Panc1 (cell line): ENCODE measurements at regions not wholly inside any gene's neighbourhood (a gene's known extent, or its start where the extent isn't known, plus 50 kb on each side); places are given as distances from the start of the nearest gene placed in this dataset.

Experiments used
- ATAC-seq: fragments of 200-7000 bp; cut with Tn5 transposase; 2 replicates; pipeline ENCODE4 v1.9.1; 2020; ENCODE audit warnings: mild to moderate bottlenecking, moderate library complexity
- BruUV-seq: library from RNA; stranded (reverse); fragments of 400-500 nt; replicated peaks from 2 replicates; lab custom pipeline; 2021; lab: Mats Ljungman, UMichigan
- CTCF ChIA-PET: fragments of 300-600 bp; sonication (Branson Sonifier 250); formaldehyde crosslinking; loops from one replicate; lab custom pipeline; 2022; ENCODE audit warnings: antibody characterized with exemption; lab: Charles Lee
- POLR2A ChIA-PET: fragments of 300-600 bp; sonication (Branson Sonifier 250); formaldehyde crosslinking; loops from one replicate; lab custom pipeline; 2022; ENCODE audit warnings: antibody characterized with exemption; lab: Charles Lee
- DNase-seq: peaks from one replicate; pipeline ENCODE4 v3.0.0-alpha.2; 2010; ENCODE audit warnings: low read depth, low spot score
- H3K27ac ChIP-seq: 2 replicates; pipeline ENCODE4 v1.5.1; 2011; ENCODE audit warnings: mild to moderate bottlenecking, low read length, inconsistent platforms
- H3K27me3 ChIP-seq: fragments of 200-500 bp; sonication (Bioruptor generic); 2 replicates; pipeline ENCODE4 v1.6.0; 2014; ENCODE audit warnings: low read length, inconsistent platforms; ENCODE audit not compliant: control insufficient read depth, insufficient read depth
- H3K36me3 ChIP-seq: fragments of 200-500 bp; sonication (Bioruptor generic); 2 replicates; pipeline ENCODE4 v1.5.1; 2014; ENCODE audit warnings: inconsistent platforms, mild to moderate bottlenecking, low read length, moderate library complexity; ENCODE audit not compliant: control insufficient read depth, insufficient read depth
- H3K4me1 ChIP-seq: 2 replicates; pipeline ENCODE4 v1.5.1; 2011; ENCODE audit warnings: inconsistent platforms, mild to moderate bottlenecking, low read length, moderate library complexity; ENCODE audit not compliant: control insufficient read depth, insufficient read depth
- H3K4me3 ChIP-seq, 2 experiments: 2 replicates each; pipeline ENCODE4 v1.5.1; 2011 to 2012; ENCODE audit warnings: low read depth in 2 of 2, low read length in 2 of 2, mild to moderate bottlenecking in 2 of 2, inconsistent platforms in 1 of 2, moderate library complexity in 1 of 2
- H3K9me3 ChIP-seq: fragments of 200-500 bp; sonication (Bioruptor generic); 2 replicates; pipeline ENCODE4 v1.5.1; 2014; ENCODE audit warnings: low read depth, mild to moderate bottlenecking, inconsistent platforms, low read length, moderate library complexity; ENCODE audit not compliant: control insufficient read depth, insufficient read depth
- CTCF ChIP-seq: fragments of 450-650 bp; IDR thresholded peaks from 2 replicates; pipeline ENCODE4 v1.5.1; 2017; ENCODE audit warnings: mild to moderate bottlenecking
- POLR2AphosphoS5 ChIP-seq: IDR thresholded peaks from 2 replicates; pipeline ENCODE4 v1.6.1; 2012; ENCODE audit warnings: mild to moderate bottlenecking, low read depth, low read length, moderate library complexity
- REST ChIP-seq, 2 experiments: IDR thresholded peaks; 2 replicates each; pipeline ENCODE4 v1.6.1; 2011 to 2012; ENCODE audit warnings: low read depth in 2 of 2, control low read depth in 1 of 2, low read length in 1 of 2, mild to moderate bottlenecking in 1 of 2, moderate library complexity in 1 of 2; ENCODE audit not compliant: insufficient read depth in 1 of 2
- SIN3A ChIP-seq: IDR thresholded peaks from 2 replicates; pipeline ENCODE4 v1.6.1; 2012; ENCODE audit warnings: low read depth, mild to moderate bottlenecking, low read length, moderate library complexity, borderline replicate concordance; ENCODE audit not compliant: insufficient read depth
- TCF7L2 ChIP-seq: IDR thresholded peaks from 2 replicates; pipeline ENCODE4 v1.6.1; 2011; ENCODE audit warnings: mild to moderate bottlenecking, low read depth, low read length, inconsistent platforms
- in situ Hi-C: cut with HindIII; loops from 2 replicates; pipeline ENCODE4 v1.10.0; 2016; ENCODE audit warnings: low sequenced_read_pairs, low pct_unique_long_range_greater_than_20kb
- intact Hi-C: fragments of 100-400 bp; cut with micrococcal nuclease; formaldehyde crosslinking; loops from one replicate; pipeline ENCODE4 v1.10.0; 2022; ENCODE audit not compliant: unreplicated experiment

GRCh38 chr12:78566456-78566855 is 298.1 kb upstream of the SYT1 start:
- Histone ChIP-seq H3K4me3 (no peak overlapping the region), H3K27me3 (no peaks in the 10 kb centered on the region), H3K36me3 (no peaks in the 10 kb centered on the region), H3K27ac (no peak overlapping the region), H3K4me1 (no peaks in the 10 kb centered on the region), H3K9me3 (no peaks in the 10 kb centered on the region)
- intact Hi-C loops: no loop called here
- DNase-seq (no peak), ATAC-seq (no peak)
- TF ChIP-seq TCF7L2 (no peak), POLR2AphosphoS5 (no peak), REST (IDR thresholded peaks at IDR 0.05; ENCODE audit: insufficient read depth in 1 of 2, low read depth in 2 of 2, low read length in 1 of 2) (no peak), CTCF (no peak), SIN3A (no peak)
- CTCF ChIA-PET: no interaction called here
- no TSS peak for BruUV-seq
- in situ Hi-C loops: no loop called here
- POLR2A ChIA-PET: no interaction called here

- in situ Hi-C loops: no loop called here
- ATAC-seq: no peak
- ChIA-PET CTCF (no interaction called here), POLR2A (no interaction called here)
- TF ChIP-seq CTCF: no peak
- TF ChIP-seq REST (IDR thresholded peaks at IDR 0.05; ENCODE audit: insufficient read depth in 1 of 2, low read depth in 2 of 2, low read length in 1 of 2): no peak
- no peak for TF ChIP-seq POLR2AphosphoS5
- TF ChIP-seq SIN3A: no peak
- no peak for TF ChIP-seq TCF7L2
- no peaks in the 10 kb centered on the region for H3K27me3 ChIP-seq
- no peak overlapping the region for H3K4me3 ChIP-seq
- intact Hi-C loops: no loop called here
- DNase-seq: no peak
- no TSS peak for BruUV-seq
- no peak overlapping the region for H3K27ac ChIP-seq
- no peaks in the 10 kb centered on the region for H3K9me3 ChIP-seq
- H3K36me3 ChIP-seq: no peaks in the 10 kb centered on the region
- no peaks in the 10 kb centered on the region for H3K4me1 ChIP-seq
Observed at GRCh38 chr12:78568321-78569020, 296.1 kb upstream of the SYT1 start.
